ENCODE measurements at regions not wholly inside any gene's neighbourhood (a gene's known extent, or its start where the extent isn't known, plus 50 kb on each side); places are given as distances from the start of the nearest gene placed in this dataset.

- Histone ChIP-seq H3K27ac (ENCODE audit: poor library complexity, severe bottlenecking) (no peak overlapping the region), H3K36me3 (ENCODE audit: low read depth) (no peaks in the 10 kb centered on the region), H3K27me3 (ENCODE audit: insufficient read depth, poor library complexity, severe bottlenecking) (peaks cover 9% of the 10 kb centered on the region), H3K4me3 (ENCODE audit: severe bottlenecking) (no peak overlapping the region), H3K9me3 (ENCODE audit: severe bottlenecking) (no peaks in the 10 kb centered on the region), H3K4me1 (ENCODE audit: insufficient read depth, poor library complexity, severe bottlenecking) (no peaks in the 10 kb centered on the region)
- no peak for TF ChIP-seq CTCF (IDR thresholded peaks at IDR 0.05; ENCODE audit: poor library complexity, severe bottlenecking)
- ATAC-seq (ENCODE audit: low read depth) (no peak), DNase-seq (ENCODE audit: low spot score) (no peak)
Measured at GRCh38 chr2:235201756-235202155, 249.9 kb downstream of the SH3BP4 start.

GRCh38 chr2:235204948-235205347 lies 253.1 kb downstream of the SH3BP4 start:
- Histone ChIP-seq H3K9me3 (ENCODE audit: severe bottlenecking) (no peaks in the 10 kb centered on the region), H3K4me3 (ENCODE audit: severe bottlenecking) (no peak overlapping the region), H3K27me3 (ENCODE audit: insufficient read depth, poor library complexity, severe bottlenecking) (peaks cover 9% of the 10 kb centered on the region), H3K27ac (ENCODE audit: poor library complexity, severe bottlenecking) (no peak overlapping the region), H3K4me1 (ENCODE audit: insufficient read depth, poor library complexity, severe bottlenecking) (no peaks in the 10 kb centered on the region), H3K36me3 (ENCODE audit: low read depth) (no peaks in the 10 kb centered on the region)
- no peak for ATAC-seq (ENCODE audit: low read depth)
- no peak for DNase-seq (ENCODE audit: low spot score)
- no peak for TF ChIP-seq CTCF (IDR thresholded peaks at IDR 0.05; ENCODE audit: poor library complexity, severe bottlenecking)

GRCh38 chr2:235206399-235206798 lies 254.6 kb downstream of the SH3BP4 start:
- TF ChIP-seq CTCF (IDR thresholded peaks at IDR 0.05; ENCODE audit: poor library complexity, severe bottlenecking) = no peak
- Histone ChIP-seq H3K9me3 (ENCODE audit: severe bottlenecking) (no peaks in the 10 kb centered on the region), H3K4me3 (ENCODE audit: severe bottlenecking) (no peak overlapping the region), H3K4me1 (ENCODE audit: insufficient read depth, poor library complexity, severe bottlenecking) (no peaks in the 10 kb centered on the region), H3K27ac (ENCODE audit: poor library complexity, severe bottlenecking) (no peak overlapping the region), H3K36me3 (ENCODE audit: low read depth) (no peaks in the 10 kb centered on the region), H3K27me3 (ENCODE audit: insufficient read depth, poor library complexity, severe bottlenecking) (peaks cover 9% of the 10 kb centered on the region)
- ATAC-seq (ENCODE audit: low read depth) (no peak), DNase-seq (ENCODE audit: low spot score) (no peak)

- Histone ChIP-seq H3K27me3 (ENCODE audit: insufficient read depth, poor library complexity, severe bottlenecking) (peaks cover 9% of the 10 kb centered on the region), H3K27ac (ENCODE audit: poor library complexity, severe bottlenecking) (no peak overlapping the region), H3K9me3 (ENCODE audit: severe bottlenecking) (no peaks in the 10 kb centered on the region), H3K4me1 (ENCODE audit: insufficient read depth, poor library complexity, severe bottlenecking) (no peaks in the 10 kb centered on the region), H3K4me3 (ENCODE audit: severe bottlenecking) (no peak overlapping the region), H3K36me3 (ENCODE audit: low read depth) (no peaks in the 10 kb centered on the region)
- no peak for DNase-seq (ENCODE audit: low spot score)
- ATAC-seq (ENCODE audit: low read depth) = no peak
- TF ChIP-seq CTCF (IDR thresholded peaks at IDR 0.05; ENCODE audit: poor library complexity, severe bottlenecking) = no peak
Measured at GRCh38 chr2:235206980-235207579, 255.3 kb downstream of the SH3BP4 start.

- H3K27me3 ChIP-seq (ENCODE audit: insufficient read depth, poor library complexity, severe bottlenecking) = peaks cover 5% of the 10 kb centered on the region
- DNase-seq (ENCODE audit: low spot score) = no peak
- no peaks in the 10 kb centered on the region for H3K9me3 ChIP-seq (ENCODE audit: severe bottlenecking)
- H3K4me3 ChIP-seq (ENCODE audit: severe bottlenecking) = no peak overlapping the region
- TF ChIP-seq CTCF (IDR thresholded peaks at IDR 0.05; ENCODE audit: poor library complexity, severe bottlenecking) = no peak
- no peak for ATAC-seq (ENCODE audit: low read depth)
- H3K27ac ChIP-seq (ENCODE audit: poor library complexity, severe bottlenecking) = no peak overlapping the region
- H3K36me3 ChIP-seq (ENCODE audit: low read depth) = no peaks in the 10 kb centered on the region
- H3K4me1 ChIP-seq (ENCODE audit: insufficient read depth, poor library complexity, severe bottlenecking) = no peaks in the 10 kb centered on the region
Measured at GRCh38 chr2:235211056-235211455, 259.2 kb downstream of the SH3BP4 start.
